NCI-H1436 treated with DMSO at 0.1 percent for 48 hours (cell line): ENCODE measurements at regions not wholly inside any gene's neighbourhood (a gene's known extent, or its start where the extent isn't known, plus 50 kb on each side); places are given as distances from the start of the nearest gene placed in this dataset.

ENCODE experiments used
- DNase-seq: peaks from one replicate; lab custom pipeline; 2025; lab: John Stamatoyannopoulos, UW

GRCh38 chr2:120994301-120994995 is 258.8 kb downstream of the GLI2 start:
- no peak for DNase-seq

- no peak for DNase-seq
Observed at GRCh38 chr2:120995152-120995551, 259.5 kb downstream of the GLI2 start.

GRCh38 chr2:120995656-120996190 is 260.1 kb downstream of the GLI2 start:
- DNase-seq: no peak

- DNase-seq: no peak
Observed at GRCh38 chr2:120999377-121000097, 263.9 kb downstream of the GLI2 start.

- no peak for DNase-seq
Observed at GRCh38 chr2:121000804-121001203, 265.1 kb downstream of the GLI2 start.

GRCh38 chr2:121001641-121002040 is 266.0 kb downstream of the GLI2 start:
- DNase-seq: no peak

- no peak for DNase-seq
Observed at GRCh38 chr2:121002597-121002996, 266.9 kb downstream of the GLI2 start.

GRCh38 chr2:121003391-121003790 is 267.7 kb downstream of the GLI2 start:
- DNase-seq: no peak

- DNase-seq: no peak
Observed at GRCh38 chr2:121004359-121004758, 268.7 kb downstream of the GLI2 start.

GRCh38 chr2:121004950-121005349 is 269.3 kb downstream of the GLI2 start:
- no peak for DNase-seq

GRCh38 chr2:121005453-121005852 is 269.8 kb downstream of the GLI2 start:
- DNase-seq: no peak

- DNase-seq: no peak
Observed at GRCh38 chr2:121006743-121007489, 271.2 kb downstream of the GLI2 start.

- DNase-seq: no peak
Observed at GRCh38 chr2:121007490-121007853, 271.8 kb downstream of the GLI2 start.

- DNase-seq: no peak
Observed at GRCh38 chr2:121008975-121009374, 273.3 kb downstream of the GLI2 start.

- no peak for DNase-seq
Observed at GRCh38 chr2:121010998-121011397, 274.0 kb downstream of the TFCP2L1 start.

- DNase-seq: no peak
Observed at GRCh38 chr2:121014876-121015275, 270.1 kb downstream of the TFCP2L1 start.

- no peak for DNase-seq
Observed at GRCh38 chr2:121015971-121016485, 269.0 kb downstream of the TFCP2L1 start.

- DNase-seq: no peak
Observed at GRCh38 chr2:121017396-121017795, 267.6 kb downstream of the TFCP2L1 start.

GRCh38 chr2:121018136-121019061 is 266.6 kb downstream of the TFCP2L1 start:
- DNase-seq: no peak

GRCh38 chr2:121019071-121019470 is 265.9 kb downstream of the TFCP2L1 start:
- DNase-seq: no peak

- DNase-seq: no peak
Observed at GRCh38 chr2:121019756-121020155, 265.2 kb downstream of the TFCP2L1 start.
